Naive thymus-derived CD4-positive, alpha-beta T cell (primary cell): ENCODE measurements at regions not wholly inside any gene's neighbourhood (a gene's known extent, or its start where the extent isn't known, plus 50 kb on each side); places are given as distances from the start of the nearest gene placed in this dataset.

Source experiments
- ATAC-seq: fragments of 150-1000 bp; cut with Tn5 transposase; 2 replicates; pipeline ENCODE4 v1.10.0; 2021; ENCODE audit warnings: mild to moderate bottlenecking, moderate library complexity
- CTCF ChIA-PET: fragments of 350-600 bp; sonication (Branson Sonifier 250); formaldehyde crosslinking; loops from one replicate; lab custom pipeline; 2021; ENCODE audit warnings: antibody characterized with exemption; lab: Charles Lee
- POLR2A ChIA-PET: fragments of 350-600 bp; sonication (Branson Sonifier 250); formaldehyde crosslinking; loops from one replicate; lab custom pipeline; 2021; ENCODE audit warnings: antibody characterized with exemption, inconsistent platforms; lab: Charles Lee
- DNase-seq, 9 donors: peaks; one replicate each; pipeline versions ENCODE4 v3.0.0 to v3.0.0-alpha.2; 2020 to 2022; ENCODE audit warnings: mixed read lengths in 1 of 9
- H3K27ac ChIP-seq: one replicate; pipeline ENCODE4 v1.7.0; 2013; ENCODE audit warnings: mild to moderate bottlenecking, low read depth, low read length, moderate library complexity
- H3K27me3 ChIP-seq, 2 donors: one replicate each; pipeline ENCODE4 v1.7.0; 2013; ENCODE audit warnings: low read length in 2 of 2, mild to moderate bottlenecking in 2 of 2, moderate library complexity in 2 of 2; ENCODE audit not compliant: control insufficient read depth in 2 of 2, insufficient read depth in 2 of 2
- H3K36me3 ChIP-seq, 3 experiments: 1 replicate in 2 of 3; 2 replicates in 1 of 3; pipeline ENCODE4 v1.7.0; 2013; ENCODE audit warnings: low read length in 3 of 3, mild to moderate bottlenecking in 3 of 3, moderate library complexity in 1 of 3; ENCODE audit not compliant: insufficient read depth in 3 of 3, control insufficient read depth in 2 of 3
- H3K4me1 ChIP-seq, 2 donors: one replicate each; pipeline ENCODE4 v1.7.0; 2013; ENCODE audit warnings: low read length in 2 of 2, mild to moderate bottlenecking in 2 of 2, moderate library complexity in 1 of 2; ENCODE audit not compliant: control insufficient read depth in 2 of 2, insufficient read depth in 2 of 2
- H3K4me3 ChIP-seq: 2 replicates; pipeline ENCODE4 v1.7.0; 2013; ENCODE audit warnings: mild to moderate bottlenecking, low read length
- H3K9me3 ChIP-seq, 3 experiments: 1 replicate in 2 of 3; 2 replicates in 1 of 3; pipeline ENCODE4 v1.7.0; 2013; ENCODE audit warnings: low read length in 3 of 3; ENCODE audit not compliant: control insufficient read depth in 2 of 3
- H3K27ac Mint-ChIP-seq, 9 donors: one replicate each; pipeline ENCODE4 v1.8.0; 2020 to 2022; ENCODE audit warnings: mixed read lengths in 9 of 9, mild to moderate bottlenecking in 8 of 9, moderate library complexity in 5 of 9, inconsistent platforms in 2 of 9
- H3K27me3 Mint-ChIP-seq, 5 donors: one replicate each; pipeline ENCODE4 v1.8.0; 2021 to 2022; ENCODE audit warnings: mixed read lengths in 5 of 5, mild to moderate bottlenecking in 1 of 5
- H3K36me3 Mint-ChIP-seq, 5 donors: one replicate each; pipeline ENCODE4 v1.8.0; 2020 to 2022; ENCODE audit warnings: mixed read lengths in 5 of 5, mild to moderate bottlenecking in 3 of 5, inconsistent platforms in 1 of 5
- H3K4me1 Mint-ChIP-seq, 7 donors: one replicate each; pipeline ENCODE4 v1.8.0; 2020 to 2022; ENCODE audit warnings: mixed read lengths in 7 of 7, mild to moderate bottlenecking in 3 of 7, inconsistent platforms in 1 of 7
- H3K4me3 Mint-ChIP-seq, 10 donors: one replicate each; pipeline ENCODE4 v1.8.0; 2020 to 2022; ENCODE audit warnings: mild to moderate bottlenecking in 10 of 10, mixed read lengths in 10 of 10, moderate library complexity in 6 of 10, inconsistent platforms in 2 of 10
- H3K9me3 Mint-ChIP-seq, 11 donors: one replicate each; pipeline ENCODE4 v1.8.0; 2020 to 2022; ENCODE audit warnings: mixed read lengths in 11 of 11, mild to moderate bottlenecking in 4 of 11, inconsistent platforms in 1 of 11, moderate library complexity in 1 of 11
- intact Hi-C, 2 donors: fragments of 100-400 bp; cut with micrococcal nuclease; formaldehyde crosslinking; loops; one replicate each; pipeline ENCODE4 v1.15.1; 2023

DNA sequence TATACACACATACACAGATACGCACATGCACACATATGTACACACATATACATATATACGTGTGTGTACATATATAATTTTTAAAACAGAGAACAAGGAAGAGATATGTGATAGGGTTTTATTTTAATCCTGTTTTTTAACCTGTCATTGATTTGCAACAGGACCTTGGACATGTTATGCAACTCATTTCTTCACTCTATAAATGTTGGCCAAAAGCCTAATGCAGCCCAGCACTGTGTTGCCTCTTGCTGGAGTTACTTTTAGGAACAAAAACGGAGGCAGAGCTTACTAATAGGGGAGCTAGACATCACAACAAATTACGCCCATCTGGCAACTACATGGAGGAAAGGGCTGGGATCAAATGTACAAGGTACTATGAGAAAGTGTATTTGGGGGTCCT, 179.9 kb upstream of the TAB2 start:
- no peak overlapping the region for H3K4me3 ChIP-seq
- H3K36me3 ChIP-seq: no peaks in the 10 kb centered on the region
- Mint-ChIP-seq H3K36me3 (peaks cover 0 to 30% (median 4%) of the 10 kb centered on the region in 5 donors), H3K9me3 (peaks cover 0 to 15% (median 6%) of the 10 kb centered on the region in 11 donors), H3K27ac (peak overlapping the region in 6 of 9 donors; percentile 34 to 99 (median 89)), H3K4me1 (peaks cover 21 to 60% (median 53%) of the 10 kb centered on the region in 7 donors), H3K4me3 (no peak overlapping the region), H3K27me3 (no peaks in the 10 kb centered on the region)
- ChIA-PET CTCF (no interaction called here), POLR2A (interaction anchor here (0.7 to 1.7 kb wide), 4 partner anchors 11 to 183 kb away, joined by 3 to 5 read pairs (median 4); no protein-coding TSS in a partner anchor)
- DNase-seq (no peak), ATAC-seq (no peak)
- intact Hi-C loops: no loop called here
- no peaks in the 10 kb centered on the region for H3K27me3 ChIP-seq
- no peak overlapping the region for H3K27ac ChIP-seq
- H3K9me3 ChIP-seq: no peaks in the 10 kb centered on the region
- peaks cover 20 to 30% of the 10 kb centered on the region in 2 donors for H3K4me1 ChIP-seq

DNA sequence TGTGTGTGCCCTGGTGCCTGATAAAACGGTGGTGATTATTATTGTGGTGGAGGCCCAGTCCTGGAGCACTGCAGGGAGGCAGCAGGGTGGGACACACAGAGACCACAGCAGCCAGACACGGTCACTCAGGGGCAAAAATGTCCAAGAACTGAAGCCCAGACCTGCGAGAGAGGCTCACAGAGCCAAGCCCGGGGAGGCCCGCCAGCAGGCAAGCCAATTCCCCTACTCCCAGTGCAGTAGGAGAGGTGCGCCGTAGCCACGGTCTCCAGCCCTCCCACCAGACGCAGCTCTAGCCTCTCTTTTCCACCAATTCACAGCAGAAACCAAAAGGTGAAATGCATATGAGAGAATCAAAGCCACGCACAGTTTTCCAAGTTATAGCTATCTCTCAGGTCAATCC, 179.4 kb upstream of the TAB2 start:
- POLR2A ChIA-PET: interaction anchor here (0.7 to 2.7 kb wide), 6 partner anchors 8 to 55 kb away, joined by 3 to 30 read pairs (median 4); no protein-coding TSS in a partner anchor
- CTCF ChIA-PET: no interaction called here

DNA sequence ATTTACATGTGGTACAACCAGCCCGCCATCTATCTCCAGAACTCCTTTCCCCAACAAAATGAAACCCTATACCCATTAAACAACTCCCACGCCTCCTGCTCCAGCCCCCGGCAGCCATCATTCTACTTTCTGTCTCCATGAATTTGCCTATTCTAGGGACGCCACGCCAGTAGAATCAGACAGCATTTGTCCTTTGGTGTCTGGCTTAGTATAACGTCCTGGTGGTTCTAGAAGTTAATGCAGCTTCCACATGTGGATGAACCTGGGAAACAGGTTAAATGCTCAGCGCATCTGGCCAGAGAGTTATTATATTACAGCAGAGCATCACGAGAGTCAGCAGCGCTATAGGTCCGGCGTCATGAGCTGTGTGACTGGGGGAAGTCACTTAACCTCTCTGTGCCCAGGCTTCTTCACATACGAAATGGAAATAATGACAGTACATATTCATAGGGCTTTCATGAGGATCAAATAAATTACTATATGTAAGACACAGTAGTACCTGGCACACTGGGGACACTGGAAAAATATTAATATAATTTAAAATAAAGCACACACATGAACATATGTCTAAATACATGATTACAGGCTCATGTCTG, 178.7 kb upstream of the TAB2 start:
- intact Hi-C loops: no loop called here
- no peak for DNase-seq
- Mint-ChIP-seq H3K4me3 (peak overlapping the region in 4 of 10 donors; percentile 2 to 57 (median 18)), H3K9me3 (peaks cover 0 to 27% (median 8%) of the 10 kb centered on the region in 11 donors), H3K36me3 (peaks cover 0 to 32% (median 10%) of the 10 kb centered on the region in 5 donors), H3K27ac (peak overlapping the region in 8 of 9 donors; percentile 22 to 99 (median 75)), H3K27me3 (no peaks in the 10 kb centered on the region), H3K4me1 (peaks cover 18 to 54% (median 44%) of the 10 kb centered on the region in 7 donors)
- Histone ChIP-seq H3K36me3 (no peaks in the 10 kb centered on the region), H3K4me1 (peaks cover 12 to 27% of the 10 kb centered on the region in 2 donors), H3K4me3 (no peak overlapping the region), H3K27me3 (no peaks in the 10 kb centered on the region), H3K9me3 (peaks cover 0 to 5% (median 0%) of the 10 kb centered on the region in 3 experiments), H3K27ac (peak overlapping the region; percentile 16)
- no peak for ATAC-seq
- ChIA-PET POLR2A (interaction anchor here (0.7 to 2.7 kb wide), 6 partner anchors 9 to 56 kb away, joined by 3 to 30 read pairs (median 3); no protein-coding TSS in a partner anchor), CTCF (no interaction called here)

More for the DNA sequence above, 179.4 kb upstream of the TAB2 start:
- ATAC-seq: no peak
- no peak overlapping the region for H3K4me3 ChIP-seq
- DNase-seq: no peak
- peaks cover 18 to 55% (median 49%) of the 10 kb centered on the region in 7 donors for H3K4me1 Mint-ChIP-seq
- H3K27ac Mint-ChIP-seq: peak overlapping the region in 6 of 9 donors; percentile 34 to 99 (median 87)
- no peak overlapping the region for H3K27ac ChIP-seq
- H3K4me1 ChIP-seq: peaks cover 15 to 27% of the 10 kb centered on the region in 2 donors
- peaks cover 0 to 3% (median 0%) of the 10 kb centered on the region in 3 experiments for H3K9me3 ChIP-seq
- H3K9me3 Mint-ChIP-seq: peaks cover 0 to 19% (median 6%) of the 10 kb centered on the region in 11 donors
- intact Hi-C loops: no loop called here
- no peak overlapping the region for H3K4me3 Mint-ChIP-seq
- no peaks in the 10 kb centered on the region for H3K27me3 ChIP-seq
- H3K36me3 ChIP-seq: no peaks in the 10 kb centered on the region
- H3K36me3 Mint-ChIP-seq: peaks cover 0 to 31% (median 4%) of the 10 kb centered on the region in 5 donors
- H3K27me3 Mint-ChIP-seq: no peaks in the 10 kb centered on the region

DNA sequence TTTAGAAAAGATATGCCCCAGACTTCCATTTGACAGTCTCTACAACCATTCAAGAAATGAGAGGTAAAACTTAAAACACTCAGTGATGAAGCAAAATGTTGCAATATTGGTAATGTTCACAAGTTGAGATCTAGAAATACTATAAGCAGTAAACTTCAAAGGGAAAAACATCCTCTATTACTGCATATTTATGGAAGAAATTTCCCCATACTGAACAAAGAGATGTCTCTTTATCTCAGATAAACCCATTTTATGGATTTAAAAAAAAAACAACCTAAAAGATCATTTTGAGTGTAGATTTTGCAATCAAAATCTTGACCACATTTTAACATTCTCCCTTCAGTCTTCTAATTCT, 177.8 kb upstream of the TAB2 start:
- DNase-seq (no peak), ATAC-seq (no peak)
- peak overlapping the region; percentile 14 for H3K4me3 ChIP-seq
- ChIA-PET POLR2A (interaction anchor here (0.6 to 2.7 kb wide), 9 partner anchors 8 to 178 kb away, joined by 3 to 30 read pairs (median 3); partner anchors contain the start of gene TAB2), CTCF (interaction anchor here (0.7 to 1.4 kb wide), 3 partner anchors 9 to 122 kb away, joined by 3 to 7 read pairs (median 3); no protein-coding TSS in a partner anchor)
- peaks cover 0 to 32% (median 11%) of the 10 kb centered on the region in 11 donors for H3K9me3 Mint-ChIP-seq
- H3K9me3 ChIP-seq: peaks cover 0 to 5% (median 0%) of the 10 kb centered on the region in 3 experiments
- no peaks in the 10 kb centered on the region for H3K27me3 Mint-ChIP-seq
- H3K27ac Mint-ChIP-seq: peak overlapping the region in 8 of 9 donors; percentile 95 to 100 (median 98)
- H3K27me3 ChIP-seq: no peaks in the 10 kb centered on the region
- intact Hi-C loops: loop anchor here (1.0 to 2.0 kb wide), 13 partner anchors 9 to 356 kb away; partner anchors contain the start of gene TAB2 (in 1 of the 2)
- peaks cover 0 to 36% (median 11%) of the 10 kb centered on the region in 5 donors for H3K36me3 Mint-ChIP-seq
- H3K4me3 Mint-ChIP-seq: peak overlapping the region; percentile 12 to 89 (median 78)
- peak overlapping the region; percentile 88 for H3K27ac ChIP-seq
- no peaks in the 10 kb centered on the region for H3K36me3 ChIP-seq
- H3K4me1 ChIP-seq: peaks cover 12 to 27% of the 10 kb centered on the region in 2 donors
- H3K4me1 Mint-ChIP-seq: peaks cover 19 to 59% (median 44%) of the 10 kb centered on the region in 7 donors

DNA sequence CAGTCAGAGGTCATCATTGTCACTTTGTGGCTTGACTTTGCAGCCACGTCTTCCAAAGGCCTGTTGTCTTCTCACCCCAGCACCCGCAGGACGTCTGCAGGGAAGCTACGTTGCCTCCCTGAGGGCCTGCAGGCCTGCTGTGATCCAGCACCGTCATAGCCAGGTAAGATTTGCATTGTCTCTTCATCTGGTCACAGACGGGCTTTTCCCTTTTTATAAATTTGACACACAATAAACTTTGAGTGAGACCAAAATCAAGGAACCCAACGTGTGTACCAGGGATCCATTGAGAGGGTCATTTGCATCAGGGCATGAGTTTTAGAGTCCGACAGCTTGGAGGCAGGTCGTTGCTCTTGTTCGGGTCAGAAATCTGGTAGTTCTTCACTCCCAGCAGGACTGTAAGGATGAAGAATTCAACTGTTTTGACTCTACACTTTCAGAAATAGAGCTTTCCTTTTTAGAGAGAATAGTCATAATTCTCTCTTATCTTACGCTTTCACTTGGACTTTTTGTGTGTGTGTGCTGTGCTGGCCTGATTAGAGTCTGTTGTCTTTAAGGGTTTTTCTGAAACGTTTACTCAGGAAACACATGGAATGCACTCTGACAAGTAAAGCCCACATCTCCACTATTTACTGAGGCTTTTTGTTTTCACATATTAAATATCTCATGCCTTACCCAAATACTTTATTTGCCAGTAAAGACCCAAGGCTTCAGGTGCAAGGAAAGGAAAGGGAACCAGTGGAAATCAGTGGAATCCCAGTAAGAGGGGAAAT, 177.2 kb upstream of the TAB2 start:
- Mint-ChIP-seq H3K27ac (peak overlapping the region in 8 of 9 donors; percentile 95 to 100 (median 98)), H3K9me3 (peaks cover 0 to 36% (median 12%) of the 10 kb centered on the region in 11 donors), H3K4me3 (peak overlapping the region; percentile 17 to 89 (median 78)), H3K27me3 (no peaks in the 10 kb centered on the region), H3K4me1 (peaks cover 20 to 61% (median 44%) of the 10 kb centered on the region in 7 donors), H3K36me3 (peaks cover 0 to 39% (median 11%) of the 10 kb centered on the region in 5 donors)
- peaks cover 0 to 5% (median 0%) of the 10 kb centered on the region in 3 experiments for H3K9me3 ChIP-seq
- H3K4me3 ChIP-seq: peak overlapping the region; percentile 14
- no peaks in the 10 kb centered on the region for H3K27me3 ChIP-seq
- intact Hi-C loops: loop anchor here (1.0 to 2.0 kb wide), 13 partner anchors 8 to 355 kb away; partner anchors contain the start of gene TAB2 (in 1 of the 2)
- H3K27ac ChIP-seq: peak overlapping the region; percentile 88
- ATAC-seq: peak; percentile 82
- no peaks in the 10 kb centered on the region for H3K36me3 ChIP-seq
- peaks cover 12 to 27% of the 10 kb centered on the region in 2 donors for H3K4me1 ChIP-seq
- peak; percentile 7 to 67 (median 27) for DNase-seq
- ChIA-PET CTCF (interaction anchor here (0.7 to 1.4 kb wide), 3 partner anchors 9 to 121 kb away, joined by 3 to 7 read pairs (median 3); no protein-coding TSS in a partner anchor), POLR2A (interaction anchor here (0.6 to 2.7 kb wide), 8 partner anchors 7 to 177 kb away, joined by 3 to 30 read pairs (median 3); partner anchors contain the start of gene TAB2)
